GM18508 (cell line): ENCODE measurements at regions not wholly inside any gene's neighbourhood (a gene's known extent, or its start where the extent isn't known, plus 50 kb on each side); places are given as distances from the start of the nearest gene placed in this dataset.
A peak's percentile ranks its signal among the peaks of the same experiment; 100 is the strongest.

Experiments used
- ATAC-seq: cut with Tn5 transposase; IDR thresholded peaks from one replicate; pipeline ENCODE4 v1.9.1; 2021; ENCODE audit warnings: moderate number of reproducible peaks; ENCODE audit not compliant: insufficient read depth, unreplicated experiment

- no peak for ATAC-seq
Observed at GRCh38 chr2:57881998-57882888, 164.4 kb upstream of the VRK2 start.

GRCh38 chr2:57882895-57883515 is 163.6 kb upstream of the VRK2 start:
- no peak for ATAC-seq

GRCh38 chr2:57884281-57884680 is 162.3 kb upstream of the VRK2 start:
- no peak for ATAC-seq

- ATAC-seq: no peak
Observed at GRCh38 chr2:57885742-57886141, 160.9 kb upstream of the VRK2 start.

- ATAC-seq: no peak
Observed at GRCh38 chr2:57886161-57886786, 160.3 kb upstream of the VRK2 start.

- ATAC-seq: no peak
Observed at GRCh38 chr2:57888463-57888862, 158.1 kb upstream of the VRK2 start.

GRCh38 chr2:57890464-57890863 is 156.1 kb upstream of the VRK2 start:
- peak; percentile 47 for ATAC-seq

GRCh38 chr2:57891086-57891712 is 155.4 kb upstream of the VRK2 start:
- no peak for ATAC-seq

- peak; percentile 50 for ATAC-seq
Observed at GRCh38 chr2:57892920-57893319, 153.7 kb upstream of the VRK2 start.

GRCh38 chr2:57893347-57893746 is 153.3 kb upstream of the VRK2 start:
- ATAC-seq: no peak

GRCh38 chr2:57893786-57894185 is 152.8 kb upstream of the VRK2 start:
- ATAC-seq: no peak

- no peak for ATAC-seq
Observed at GRCh38 chr2:57894381-57894780, 152.2 kb upstream of the VRK2 start.

- ATAC-seq: no peak
Observed at GRCh38 chr2:57897920-57898319, 148.7 kb upstream of the VRK2 start.

- no peak for ATAC-seq
Observed at GRCh38 chr2:57899898-57900297, 146.7 kb upstream of the VRK2 start.

GRCh38 chr2:57902578-57902977 is 144.0 kb upstream of the VRK2 start:
- ATAC-seq: no peak

GRCh38 chr2:57906152-57906732 is 140.4 kb upstream of the VRK2 start:
- peak; percentile 25 for ATAC-seq

GRCh38 chr2:57907411-57907810 is 139.2 kb upstream of the VRK2 start:
- ATAC-seq: no peak

- ATAC-seq: peak; percentile 86
Observed at GRCh38 chr2:57908736-57909161, 137.9 kb upstream of the VRK2 start.

- no peak for ATAC-seq
Observed at GRCh38 chr2:57918126-57918525, 128.5 kb upstream of the VRK2 start.

GRCh38 chr2:57920342-57920939 is 126.2 kb upstream of the VRK2 start:
- no peak for ATAC-seq
